Hepatocyte (in vitro differentiated cells): ENCODE measurements at regions not wholly inside any gene's neighbourhood (a gene's known extent, or its start where the extent isn't known, plus 50 kb on each side); places are given as distances from the start of the nearest gene placed in this dataset.

ENCODE experiments used
- DNase-seq: peaks from one replicate; pipeline ENCODE4 v3.0.0-alpha.2; 2016; ENCODE audit warnings: low spot score
- H2AFZ ChIP-seq: fragments of 200-600 bp; sonication (generic); 2 replicates; pipeline ENCODE4 v1.6.0; 2016; ENCODE audit warnings: antibody characterized with exemption, mild to moderate bottlenecking
- H3K27ac ChIP-seq: fragments of 200-600 bp; sonication (generic); 2 replicates; pipeline ENCODE4 v1.5.1; 2016; ENCODE audit warnings: mild to moderate bottlenecking
- H3K27me3 ChIP-seq: fragments of 200-600 bp; sonication (generic); 2 replicates; pipeline ENCODE4 v1.6.1; 2016
- H3K36me3 ChIP-seq: fragments of 200-600 bp; sonication (generic); replicated peaks from 2 replicates; pipeline ENCODE4 v1.5.1; 2016; ENCODE audit warnings: low read depth; ENCODE audit not compliant: insufficient read depth
- H3K4me1 ChIP-seq: fragments of 200-600 bp; sonication (generic); 2 replicates; pipeline ENCODE4 v1.5.1; 2016; ENCODE audit warnings: mild to moderate bottlenecking, moderate library complexity; ENCODE audit not compliant: insufficient read depth
- H3K4me2 ChIP-seq: fragments of 200-600 bp; sonication (generic); 2 replicates; pipeline ENCODE4 v1.6.0; 2016
- H3K4me3 ChIP-seq: fragments of 200-600 bp; sonication (generic); 2 replicates; pipeline ENCODE4 v1.5.1; 2016; ENCODE audit warnings: mild to moderate bottlenecking
- H3K79me2 ChIP-seq: fragments of 200-600 bp; sonication (generic); 2 replicates; pipeline ENCODE4 v1.6.0; 2017; ENCODE audit warnings: mild to moderate bottlenecking
- H3K9me2 ChIP-seq: fragments of 200-600 bp; sonication (generic); replicated peaks from 2 replicates; pipeline ENCODE4 v1.6.0; 2017; ENCODE audit warnings: mild to moderate bottlenecking; ENCODE audit not compliant: insufficient read depth
- H3K9me3 ChIP-seq: fragments of 200-600 bp; sonication (generic); 2 replicates; pipeline ENCODE4 v1.5.1; 2016; ENCODE audit warnings: low read depth, mild to moderate bottlenecking
- H4K20me1 ChIP-seq: fragments of 200-600 bp; sonication (generic); 2 replicates; pipeline ENCODE4 v1.6.0; 2016; ENCODE audit warnings: mild to moderate bottlenecking; ENCODE audit not compliant: insufficient read depth, poor library complexity, severe bottlenecking
- EZH2 ChIP-seq: fragments of 200-600 bp; sonication (generic); IDR thresholded peaks from 2 replicates; pipeline ENCODE4 v1.6.1; 2016; ENCODE audit warnings: antibody characterized with exemption, mild to moderate bottlenecking, borderline replicate concordance
- EZH2phosphoT487 ChIP-seq: fragments of 200-600 bp; sonication (generic); IDR thresholded peaks from one replicate; pipeline ENCODE4 v1.6.1; 2018; ENCODE audit warnings: antibody characterized with exemption, mild to moderate bottlenecking, low read depth, moderate library complexity; ENCODE audit not compliant: unreplicated experiment, severe bottlenecking
- WGBS: methylation state at CpG from one replicate; pipeline ENCODE4 v1.1.6; 2016; ENCODE audit warnings: low lambda C conversion rate; ENCODE audit errors: missing lambda C conversion rate; 5-methylcytosine and 5-hydroxymethylcytosine counted together
- TF ChIP-seq, protein P1 (sequence below): fragments of 200-600 bp; sonication (generic); IDR thresholded peaks from 2 replicates; pipeline ENCODE4 v1.5.1; 2016; ENCODE audit warnings: antibody characterized with exemption, mild to moderate bottlenecking; ENCODE audit not compliant: poor library complexity

DNA sequence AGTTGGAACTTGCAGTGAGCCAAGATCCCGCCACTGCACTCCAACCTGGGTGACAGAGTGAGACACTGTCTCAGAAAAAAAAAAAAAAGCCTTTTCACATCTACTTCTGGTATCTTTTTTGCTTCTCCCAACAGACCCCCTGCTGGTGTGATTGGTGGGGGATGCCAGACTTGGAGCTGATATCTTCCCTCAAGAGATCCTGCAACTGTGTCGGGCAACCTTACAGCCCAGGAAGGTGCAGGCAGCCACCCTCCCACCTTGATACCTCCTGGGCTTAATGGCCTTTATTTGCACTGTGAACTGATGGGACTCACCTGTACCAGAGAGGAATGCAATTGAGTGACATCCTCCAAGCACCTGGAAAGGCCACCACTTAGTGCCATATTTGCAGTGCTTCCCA is 142.3 kb downstream of the RGS9 start:
- Histone ChIP-seq H3K79me2 (no peaks in the 10 kb centered on the region), H2AFZ (no peak overlapping the region), H3K4me1 (no peaks in the 10 kb centered on the region), H3K9me3 (no peaks in the 10 kb centered on the region), H3K27ac (no peak overlapping the region), H3K4me2 (no peak overlapping the region), H3K4me3 (no peak overlapping the region), H3K9me2 (no peaks in the 10 kb centered on the region), H3K36me3 (no peaks in the 10 kb centered on the region), H3K27me3 (no peaks in the 10 kb centered on the region), H4K20me1 (no peaks in the 10 kb centered on the region)
- no peak for DNase-seq
- TF ChIP-seq EZH2phosphoT487 = no peak
- no peak for TF ChIP-seq EZH2
- TF ChIP-seq, protein P1, sequence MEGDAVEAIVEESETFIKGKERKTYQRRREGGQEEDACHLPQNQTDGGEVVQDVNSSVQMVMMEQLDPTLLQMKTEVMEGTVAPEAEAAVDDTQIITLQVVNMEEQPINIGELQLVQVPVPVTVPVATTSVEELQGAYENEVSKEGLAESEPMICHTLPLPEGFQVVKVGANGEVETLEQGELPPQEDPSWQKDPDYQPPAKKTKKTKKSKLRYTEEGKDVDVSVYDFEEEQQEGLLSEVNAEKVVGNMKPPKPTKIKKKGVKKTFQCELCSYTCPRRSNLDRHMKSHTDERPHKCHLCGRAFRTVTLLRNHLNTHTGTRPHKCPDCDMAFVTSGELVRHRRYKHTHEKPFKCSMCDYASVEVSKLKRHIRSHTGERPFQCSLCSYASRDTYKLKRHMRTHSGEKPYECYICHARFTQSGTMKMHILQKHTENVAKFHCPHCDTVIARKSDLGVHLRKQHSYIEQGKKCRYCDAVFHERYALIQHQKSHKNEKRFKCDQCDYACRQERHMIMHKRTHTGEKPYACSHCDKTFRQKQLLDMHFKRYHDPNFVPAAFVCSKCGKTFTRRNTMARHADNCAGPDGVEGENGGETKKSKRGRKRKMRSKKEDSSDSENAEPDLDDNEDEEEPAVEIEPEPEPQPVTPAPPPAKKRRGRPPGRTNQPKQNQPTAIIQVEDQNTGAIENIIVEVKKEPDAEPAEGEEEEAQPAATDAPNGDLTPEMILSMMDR = no peak
- WGBS = 97% methylated on average over 2 of the region's 2 CpGs

DNA sequence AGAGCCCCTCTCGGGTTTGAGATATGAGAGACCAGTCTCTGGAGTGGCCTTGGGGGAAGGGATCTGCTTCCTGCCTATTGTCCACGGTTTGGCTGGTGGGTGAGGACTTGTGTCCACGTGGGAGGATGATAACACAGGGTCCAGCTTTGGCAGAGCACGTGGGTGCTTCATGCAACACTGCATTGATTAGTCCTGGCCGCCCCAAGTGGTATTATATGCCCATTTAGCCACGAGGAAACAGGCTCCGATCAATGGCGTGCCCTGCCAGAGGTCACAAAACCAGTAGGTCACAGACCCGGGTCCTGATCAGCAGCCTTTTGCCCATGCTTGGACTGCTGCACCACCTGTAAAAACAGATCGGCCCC is 141.6 kb downstream of the RGS9 start:
- no peak for DNase-seq
- Histone ChIP-seq H3K4me1 (no peaks in the 10 kb centered on the region), H3K4me2 (no peak overlapping the region), H2AFZ (no peak overlapping the region), H3K27me3 (no peaks in the 10 kb centered on the region), H3K36me3 (no peaks in the 10 kb centered on the region), H3K9me3 (no peaks in the 10 kb centered on the region), H3K9me2 (no peaks in the 10 kb centered on the region), H3K27ac (no peak overlapping the region), H3K79me2 (no peaks in the 10 kb centered on the region), H3K4me3 (no peak overlapping the region), H4K20me1 (no peaks in the 10 kb centered on the region)
- TF ChIP-seq EZH2phosphoT487 (no peak), EZH2 (no peak)
- TF ChIP-seq, protein P1 = no peak
- WGBS = 78% methylated on average over 10 of the region's 10 CpGs

DNA sequence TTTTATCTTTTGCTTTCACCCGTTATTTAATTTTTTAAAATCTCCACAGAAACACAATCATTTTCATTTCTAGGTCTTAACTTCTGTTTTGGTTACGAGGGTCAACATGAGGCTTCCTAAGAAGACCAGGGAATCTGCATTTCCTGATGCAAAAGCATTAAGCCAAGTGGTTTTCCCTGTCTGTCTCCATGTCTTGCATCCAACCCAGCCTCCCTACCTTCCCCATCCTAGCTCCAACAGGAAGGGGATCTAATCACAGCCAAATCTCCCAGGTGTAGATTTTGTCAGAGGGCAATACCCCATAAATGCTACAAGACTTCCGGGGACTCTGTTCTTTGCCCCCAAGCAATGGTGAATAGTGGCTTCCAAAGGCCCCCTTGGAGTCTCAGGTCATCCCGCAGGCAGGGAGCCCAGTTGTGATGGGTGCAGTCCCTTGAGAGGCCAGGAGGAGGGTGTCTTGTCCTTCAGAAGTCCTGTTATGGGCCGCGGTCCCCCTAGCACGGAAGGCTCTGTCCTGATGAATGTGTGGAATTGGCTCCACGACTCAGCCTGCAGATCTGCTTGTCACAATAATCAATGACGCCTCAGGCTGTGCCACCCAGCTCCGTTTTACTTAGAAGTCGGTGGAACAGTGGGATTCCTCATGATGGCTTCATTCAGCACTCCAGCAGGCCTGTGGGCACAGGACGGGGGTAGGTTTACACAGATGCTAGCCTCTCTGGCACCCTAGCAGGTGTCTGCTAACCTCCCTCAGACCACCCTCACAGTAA is 141.1 kb downstream of the RGS9 start:
- Histone ChIP-seq H3K27me3 (no peaks in the 10 kb centered on the region), H3K4me3 (no peak overlapping the region), H3K4me1 (no peaks in the 10 kb centered on the region), H3K36me3 (no peaks in the 10 kb centered on the region), H3K27ac (no peak overlapping the region), H3K4me2 (peak overlapping the region; percentile 45), H3K79me2 (no peaks in the 10 kb centered on the region), H4K20me1 (no peaks in the 10 kb centered on the region), H3K9me3 (no peaks in the 10 kb centered on the region), H2AFZ (no peak overlapping the region), H3K9me2 (no peaks in the 10 kb centered on the region)
- peak; percentile 84 for DNase-seq
- no peak for TF ChIP-seq EZH2
- TF ChIP-seq, protein P1 = peak; percentile 65
- no peak for TF ChIP-seq EZH2phosphoT487
- WGBS = 25% methylated on average over 12 of the region's 12 CpGs
